MCF 10A (cell line): ENCODE measurements at regions not wholly inside any gene's neighbourhood (a gene's known extent, or its start where the extent isn't known, plus 50 kb on each side); places are given as distances from the start of the nearest gene placed in this dataset.

Experiments used
- BruUV-seq: library from RNA; stranded (reverse); fragments of 400-500 nt; replicated peaks from 2 replicates; lab custom pipeline; 2021; lab: Mats Ljungman, UMichigan
- CTCF ChIA-PET: fragments of 300-600 bp; sonication (Branson Sonifier 250); formaldehyde crosslinking; extraction: SDS; loops from one replicate; lab custom pipeline; 2021; ENCODE audit warnings: antibody characterized with exemption, inconsistent platforms; lab: Yijun Ruan, JAX
- POLR2A ChIA-PET: fragments of 300-600, 350-650 bp; sonication (Branson Sonifier 250); formaldehyde crosslinking; extraction: SDS; loops from one replicate; lab custom pipeline; 2020; ENCODE audit warnings: antibody characterized with exemption, inconsistent platforms; lab: Yijun Ruan, JAX
- DNase-seq: peaks from one replicate; pipeline ENCODE4 v3.0.0-alpha.2; 2018; ENCODE audit not compliant: unreplicated experiment
- H3K27ac Mint-ChIP-seq: one replicate; pipeline ENCODE4 v1.8.0; 2022; ENCODE audit warnings: mild to moderate bottlenecking, low read depth, mixed read lengths; ENCODE audit not compliant: unreplicated experiment
- H3K27me3 Mint-ChIP-seq: one replicate; pipeline ENCODE4 v1.8.0; 2022; ENCODE audit warnings: mixed read lengths; ENCODE audit not compliant: insufficient read depth, unreplicated experiment
- H3K36me3 Mint-ChIP-seq: one replicate; pipeline ENCODE4 v1.8.0; 2022; ENCODE audit warnings: mild to moderate bottlenecking, moderate library complexity, mixed read lengths; ENCODE audit not compliant: insufficient read depth, unreplicated experiment
- H3K4me1 Mint-ChIP-seq: one replicate; pipeline ENCODE4 v1.8.0; 2022; ENCODE audit warnings: mixed read lengths; ENCODE audit not compliant: insufficient read depth, unreplicated experiment
- H3K4me3 Mint-ChIP-seq: one replicate; pipeline ENCODE4 v1.8.0; 2022; ENCODE audit warnings: mild to moderate bottlenecking, moderate library complexity, mixed read lengths; ENCODE audit not compliant: unreplicated experiment
- H3K9me3 Mint-ChIP-seq: one replicate; pipeline ENCODE4 v1.8.0; 2022; ENCODE audit warnings: mixed read lengths; ENCODE audit not compliant: unreplicated experiment
- intact Hi-C: fragments of 100-400 bp; cut with micrococcal nuclease; formaldehyde crosslinking; loops from 2 replicates; pipeline ENCODE4 v1.14.1; 2022
- TF ChIP-seq, protein P1 (sequence below): fragments of 200-600 bp; IDR thresholded peaks from one replicate; pipeline ENCODE4 v1.8.0; 2022; ENCODE audit warnings: antibody characterized with exemption, mild to moderate bottlenecking; ENCODE audit not compliant: unreplicated experiment

- Mint-ChIP-seq H3K4me3 (no peak overlapping the region), H3K27ac (no peak overlapping the region), H3K4me1 (peaks cover 6% of the 10 kb centered on the region), H3K9me3 (no peaks in the 10 kb centered on the region), H3K27me3 (no peaks in the 10 kb centered on the region), H3K36me3 (no peaks in the 10 kb centered on the region)
- intact Hi-C loops, result loop anchor here (5.0 kb wide), 1 partner anchor 1068 kb away; no protein-coding TSS in a partner anchor
- ChIA-PET CTCF (no interaction called here), POLR2A (no interaction called here)
- TF ChIP-seq, protein P1, sequence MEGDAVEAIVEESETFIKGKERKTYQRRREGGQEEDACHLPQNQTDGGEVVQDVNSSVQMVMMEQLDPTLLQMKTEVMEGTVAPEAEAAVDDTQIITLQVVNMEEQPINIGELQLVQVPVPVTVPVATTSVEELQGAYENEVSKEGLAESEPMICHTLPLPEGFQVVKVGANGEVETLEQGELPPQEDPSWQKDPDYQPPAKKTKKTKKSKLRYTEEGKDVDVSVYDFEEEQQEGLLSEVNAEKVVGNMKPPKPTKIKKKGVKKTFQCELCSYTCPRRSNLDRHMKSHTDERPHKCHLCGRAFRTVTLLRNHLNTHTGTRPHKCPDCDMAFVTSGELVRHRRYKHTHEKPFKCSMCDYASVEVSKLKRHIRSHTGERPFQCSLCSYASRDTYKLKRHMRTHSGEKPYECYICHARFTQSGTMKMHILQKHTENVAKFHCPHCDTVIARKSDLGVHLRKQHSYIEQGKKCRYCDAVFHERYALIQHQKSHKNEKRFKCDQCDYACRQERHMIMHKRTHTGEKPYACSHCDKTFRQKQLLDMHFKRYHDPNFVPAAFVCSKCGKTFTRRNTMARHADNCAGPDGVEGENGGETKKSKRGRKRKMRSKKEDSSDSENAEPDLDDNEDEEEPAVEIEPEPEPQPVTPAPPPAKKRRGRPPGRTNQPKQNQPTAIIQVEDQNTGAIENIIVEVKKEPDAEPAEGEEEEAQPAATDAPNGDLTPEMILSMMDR, result no peak
- BruUV-seq, result no TSS peak
- no peak for DNase-seq
Measured at GRCh38 chr4:58510652-58511051, 1400.5 kb upstream of the IGFBP7 start.

DNA sequence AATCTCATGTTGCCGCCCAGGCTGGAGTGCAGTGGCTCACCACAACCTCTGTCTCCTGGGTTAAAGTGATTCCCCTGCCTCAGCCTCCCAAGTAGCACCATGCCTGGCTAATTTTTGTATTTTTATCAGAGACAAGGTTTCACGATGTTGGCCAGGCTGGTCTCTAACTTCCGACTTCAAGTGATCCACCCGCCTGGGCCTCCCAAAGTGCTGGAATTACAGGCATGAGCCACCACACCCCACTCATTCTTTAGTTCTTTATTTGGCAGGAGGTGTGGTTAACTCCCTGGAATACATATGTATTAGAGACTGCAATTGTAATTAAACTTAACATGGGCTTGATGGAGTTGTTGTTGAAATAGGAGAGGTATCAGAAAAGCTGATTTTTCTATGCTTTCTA, 1396.9 kb upstream of the IGFBP7 start:
- Mint-ChIP-seq H3K27ac (no peak overlapping the region), H3K9me3 (peaks cover 7% of the 10 kb centered on the region), H3K4me3 (no peak overlapping the region), H3K27me3 (no peaks in the 10 kb centered on the region), H3K4me1 (peaks cover 10% of the 10 kb centered on the region), H3K36me3 (no peaks in the 10 kb centered on the region)
- intact Hi-C loops, result no loop called here
- TF ChIP-seq, protein P1, result no peak
- ChIA-PET POLR2A (no interaction called here), CTCF (no interaction called here)
- no TSS peak for BruUV-seq
- DNase-seq, result no peak

- no peaks in the 10 kb centered on the region for H3K36me3 Mint-ChIP-seq
- CTCF ChIA-PET, result no interaction called here
Measured at GRCh38 chr4:58502839-58503238, 1392.7 kb upstream of the IGFBP7 start.

GRCh38 chr4:58499182-58499581, 1389.0 kb upstream of the IGFBP7 start:
- DNase-seq, result no peak
- TF ChIP-seq, protein P1, result no peak
- intact Hi-C loops, result no loop called here
- no peaks in the 10 kb centered on the region for H3K36me3 Mint-ChIP-seq
- ChIA-PET CTCF (no interaction called here), POLR2A (no interaction called here)
- no peak overlapping the region for H3K27ac Mint-ChIP-seq
- no TSS peak for BruUV-seq
- peaks cover 11% of the 10 kb centered on the region for H3K9me3 Mint-ChIP-seq
- no peak overlapping the region for H3K4me3 Mint-ChIP-seq
- no peaks in the 10 kb centered on the region for H3K27me3 Mint-ChIP-seq
- H3K4me1 Mint-ChIP-seq, result peaks cover 2% of the 10 kb centered on the region

More at GRCh38 chr4:58502839-58503238, 1392.7 kb upstream of the IGFBP7 start:
- intact Hi-C loops, result no loop called here
- Mint-ChIP-seq H3K27ac (no peak overlapping the region), H3K27me3 (no peaks in the 10 kb centered on the region), H3K9me3 (peaks cover 7% of the 10 kb centered on the region), H3K4me3 (no peak overlapping the region), H3K4me1 (peaks cover 5% of the 10 kb centered on the region)
- no TSS peak for BruUV-seq
- POLR2A ChIA-PET, result no interaction called here
- DNase-seq, result peak; percentile 34
- TF ChIP-seq, protein P1, result no peak
